Gastroesophageal sphincter (tissue), 3 donors: ENCODE measurements at regions not wholly inside any gene's neighbourhood (a gene's known extent, or its start where the extent isn't known, plus 50 kb on each side); places are given as distances from the start of the nearest gene placed in this dataset.

Experiments
- POLR2AphosphoS5 ChIP-seq: sonication (generic); formaldehyde crosslinking; IDR thresholded peaks from one replicate; pipeline ENCODE4 v1.6.1; 2017; ENCODE audit warnings: antibody characterized with exemption
- TF ChIP-seq, protein P1 (sequence below), 4 experiments: fragments of 200-600 bp in 2 of 4; fragments of 450-650 bp in 2 of 4; sonication (generic) in 1 of 4; IDR thresholded peaks; one replicate each; pipeline ENCODE4 v1.5.1; 2017 to 2019; ENCODE audit warnings: antibody characterized with exemption in 4 of 4, mild to moderate bottlenecking in 2 of 4, moderate library complexity in 2 of 4

- TF ChIP-seq, protein P1, sequence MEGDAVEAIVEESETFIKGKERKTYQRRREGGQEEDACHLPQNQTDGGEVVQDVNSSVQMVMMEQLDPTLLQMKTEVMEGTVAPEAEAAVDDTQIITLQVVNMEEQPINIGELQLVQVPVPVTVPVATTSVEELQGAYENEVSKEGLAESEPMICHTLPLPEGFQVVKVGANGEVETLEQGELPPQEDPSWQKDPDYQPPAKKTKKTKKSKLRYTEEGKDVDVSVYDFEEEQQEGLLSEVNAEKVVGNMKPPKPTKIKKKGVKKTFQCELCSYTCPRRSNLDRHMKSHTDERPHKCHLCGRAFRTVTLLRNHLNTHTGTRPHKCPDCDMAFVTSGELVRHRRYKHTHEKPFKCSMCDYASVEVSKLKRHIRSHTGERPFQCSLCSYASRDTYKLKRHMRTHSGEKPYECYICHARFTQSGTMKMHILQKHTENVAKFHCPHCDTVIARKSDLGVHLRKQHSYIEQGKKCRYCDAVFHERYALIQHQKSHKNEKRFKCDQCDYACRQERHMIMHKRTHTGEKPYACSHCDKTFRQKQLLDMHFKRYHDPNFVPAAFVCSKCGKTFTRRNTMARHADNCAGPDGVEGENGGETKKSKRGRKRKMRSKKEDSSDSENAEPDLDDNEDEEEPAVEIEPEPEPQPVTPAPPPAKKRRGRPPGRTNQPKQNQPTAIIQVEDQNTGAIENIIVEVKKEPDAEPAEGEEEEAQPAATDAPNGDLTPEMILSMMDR (IDR thresholded peaks at IDR 0.05), result no peak
- no peak for TF ChIP-seq POLR2AphosphoS5
These were observed 81.4 kb upstream of the CRHR1 start for GRCh38 chr17:45702666-45703266.
